TTC549 (cell line): ENCODE measurements at regions not wholly inside any gene's neighbourhood (a gene's known extent, or its start where the extent isn't known, plus 50 kb on each side); places are given as distances from the start of the nearest gene placed in this dataset.

Experiments
- FAIRE-seq: peaks from 2 replicates; lab custom pipeline; 2012; peaks lifted over from hg19 to GRCh38; lab: Jason Lieb, UNC

- FAIRE-seq = no peak
Observed at GRCh38 chr3:176932433-176932832, 264.8 kb downstream of the TBL1XR1 start.

GRCh38 chr3:176931991-176932390 lies 265.3 kb downstream of the TBL1XR1 start:
- FAIRE-seq = no peak

- no peak for FAIRE-seq
Observed at GRCh38 chr3:176930942-176931341, 266.3 kb downstream of the TBL1XR1 start.

- no peak for FAIRE-seq
Observed at GRCh38 chr3:176928582-176928931, 268.7 kb downstream of the TBL1XR1 start.

GRCh38 chr3:176927706-176928581 lies 269.3 kb downstream of the TBL1XR1 start:
- FAIRE-seq = no peak

- no peak for FAIRE-seq
Observed at GRCh38 chr3:176927280-176927679, 270.0 kb downstream of the TBL1XR1 start.

GRCh38 chr3:176926688-176927087 lies 270.6 kb downstream of the TBL1XR1 start:
- no peak for FAIRE-seq

- no peak for FAIRE-seq
Observed at GRCh38 chr3:176926034-176926433, 271.2 kb downstream of the TBL1XR1 start.

GRCh38 chr3:176920766-176921160 lies 276.5 kb downstream of the TBL1XR1 start:
- FAIRE-seq = no peak

- no peak for FAIRE-seq
Observed at GRCh38 chr3:176919836-176920765, 277.2 kb downstream of the TBL1XR1 start.

- FAIRE-seq = no peak
Observed at GRCh38 chr3:176916777-176917176, 280.5 kb downstream of the TBL1XR1 start.

- FAIRE-seq = no peak
Observed at GRCh38 chr3:176914764-176915163, 282.5 kb downstream of the TBL1XR1 start.

GRCh38 chr3:176911579-176911978 lies 285.7 kb downstream of the TBL1XR1 start:
- FAIRE-seq = no peak

- FAIRE-seq = no peak
Observed at GRCh38 chr3:176909044-176909443, 288.2 kb downstream of the TBL1XR1 start.

- FAIRE-seq = no peak
Observed at GRCh38 chr3:176906046-176906905, 291.0 kb downstream of the TBL1XR1 start.

GRCh38 chr3:176905331-176905730 lies 292.0 kb downstream of the TBL1XR1 start:
- no peak for FAIRE-seq

- FAIRE-seq = no peak
Observed at GRCh38 chr3:176904506-176904905, 292.8 kb downstream of the TBL1XR1 start.

GRCh38 chr3:176896640-176897039 lies 300.6 kb downstream of the TBL1XR1 start:
- no peak for FAIRE-seq

GRCh38 chr3:176896165-176896564 lies 301.1 kb downstream of the TBL1XR1 start:
- no peak for FAIRE-seq

GRCh38 chr3:176879710-176880109 lies 317.6 kb downstream of the TBL1XR1 start:
- FAIRE-seq = no peak

GRCh38 chr3:176873261-176873660 lies 324.0 kb downstream of the TBL1XR1 start:
- no peak for FAIRE-seq

- FAIRE-seq = no peak
Observed at GRCh38 chr3:176872771-176873209, 324.5 kb downstream of the TBL1XR1 start.
